H9 (cell line): ENCODE measurements at regions not wholly inside any gene's neighbourhood (a gene's known extent, or its start where the extent isn't known, plus 50 kb on each side); places are given as distances from the start of the nearest gene placed in this dataset.

ENCODE experiments used
- DNase-seq: peaks from one replicate; pipeline ENCODE4 v3.0.0-alpha.2; 2017
- H2AFZ ChIP-seq: one replicate; pipeline ENCODE4 v1.6.1; 2013; ENCODE audit warnings: mild to moderate bottlenecking, low read length, control low read depth, moderate library complexity
- H2AK5ac ChIP-seq: 2 replicates; pipeline ENCODE4 v1.6.1; 2013; ENCODE audit warnings: low read length, control low read depth, mixed read lengths; ENCODE audit not compliant: insufficient read length
- H2BK120ac ChIP-seq: one replicate; pipeline ENCODE4 v1.6.1; 2013; ENCODE audit warnings: low read depth, mild to moderate bottlenecking, low read length, control low read depth, inconsistent platforms; ENCODE audit not compliant: poor library complexity, severe bottlenecking
- H2BK12ac ChIP-seq: 2 replicates; pipeline ENCODE4 v1.6.1; 2013; ENCODE audit warnings: low read length, control low read depth, mixed read lengths, low read depth; ENCODE audit not compliant: insufficient read length
- H2BK15ac ChIP-seq: 2 replicates; pipeline ENCODE4 v1.6.1; 2013; ENCODE audit warnings: low read depth, low read length, control low read depth
- H2BK20ac ChIP-seq: one replicate; pipeline ENCODE4 v1.6.1; 2013; ENCODE audit warnings: low read depth, mild to moderate bottlenecking, low read length, control low read depth, inconsistent platforms; ENCODE audit not compliant: poor library complexity, severe bottlenecking
- H2BK5ac ChIP-seq: 2 replicates; pipeline ENCODE4 v1.6.1; 2013; ENCODE audit warnings: low read length, control low read depth, mixed read lengths; ENCODE audit not compliant: insufficient read length
- H3K14ac ChIP-seq: 2 replicates; pipeline ENCODE4 v1.6.1; 2013; ENCODE audit warnings: low read length, control low read depth; ENCODE audit not compliant: insufficient read depth
- H3K18ac ChIP-seq: 2 replicates; pipeline ENCODE4 v1.6.1; 2013; ENCODE audit warnings: low read depth, mild to moderate bottlenecking, mixed read lengths, low read length, control low read depth; ENCODE audit not compliant: insufficient read length
- H3K23ac ChIP-seq: 2 replicates; pipeline ENCODE4 v1.6.1; 2013; ENCODE audit warnings: low read length, control low read depth, mixed read lengths, low read depth; ENCODE audit not compliant: insufficient read length
- H3K23me2 ChIP-seq: 2 replicates; pipeline ENCODE4 v1.6.1; 2013; ENCODE audit warnings: low read depth, mild to moderate bottlenecking, mixed read lengths, low read length, control low read depth; ENCODE audit not compliant: insufficient read length, poor library complexity, severe bottlenecking
- H3K27ac ChIP-seq: 2 replicates; pipeline ENCODE4 v1.5.1; 2013; ENCODE audit warnings: low read length, control low read depth, mixed read lengths, low read depth; ENCODE audit not compliant: insufficient read length
- H3K27me3 ChIP-seq: 2 replicates; pipeline ENCODE4 v1.6.1; 2013; ENCODE audit warnings: low read length, control low read depth, inconsistent platforms; ENCODE audit not compliant: insufficient read depth
- H3K4ac ChIP-seq: 2 replicates; pipeline ENCODE4 v1.6.1; 2013; ENCODE audit warnings: low read depth, mild to moderate bottlenecking, control low read depth, inconsistent platforms, low read length, moderate library complexity
- H3K4me1 ChIP-seq: 2 replicates; pipeline ENCODE4 v1.6.1; 2013; ENCODE audit warnings: low read length, control low read depth, inconsistent platforms; ENCODE audit not compliant: insufficient read depth
- H3K4me2 ChIP-seq: 2 replicates; pipeline ENCODE4 v1.6.1; 2013; ENCODE audit warnings: low read length, control low read depth, mixed read lengths; ENCODE audit not compliant: insufficient read length, insufficient read depth
- H3K56ac ChIP-seq: 2 replicates; pipeline ENCODE4 v1.6.1; 2013; ENCODE audit warnings: low read depth, mild to moderate bottlenecking, mixed read lengths, low read length, control low read depth; ENCODE audit not compliant: insufficient read length
- H3K79me1 ChIP-seq: 2 replicates; pipeline ENCODE4 v1.6.1; 2013; ENCODE audit warnings: low read depth, mild to moderate bottlenecking, moderate library complexity, low read length, control low read depth, inconsistent platforms; ENCODE audit not compliant: insufficient read depth, poor library complexity, severe bottlenecking
- H3K79me2 ChIP-seq: 2 replicates; pipeline ENCODE4 v1.6.1; 2013; ENCODE audit warnings: low read length, control low read depth, inconsistent platforms; ENCODE audit not compliant: insufficient read depth
- H3K9ac ChIP-seq: 2 replicates; pipeline ENCODE4 v1.6.1; 2013; ENCODE audit warnings: low read length, control low read depth, mixed read lengths; ENCODE audit not compliant: insufficient read length; ENCODE audit errors: extremely low read depth
- H3K9me3 ChIP-seq: one replicate; pipeline ENCODE4 v1.6.1; 2013; ENCODE audit warnings: low read depth, low read length, inconsistent platforms; ENCODE audit not compliant: control insufficient read depth
- H3T11ph ChIP-seq: one replicate; pipeline ENCODE4 v1.6.1; 2013; ENCODE audit warnings: mild to moderate bottlenecking, low read length, control low read depth, inconsistent platforms
- H4K20me1 ChIP-seq: one replicate; pipeline ENCODE4 v1.6.1; 2013; ENCODE audit not compliant: control insufficient read depth, insufficient read length, insufficient read depth
- H4K5ac ChIP-seq: 2 replicates; pipeline ENCODE4 v1.6.1; 2013; ENCODE audit warnings: low read depth, mild to moderate bottlenecking, mixed read lengths, low read length, control low read depth; ENCODE audit not compliant: insufficient read length
- H4K8ac ChIP-seq: replicated peaks from 2 replicates; pipeline ENCODE4 v1.6.1; 2013; ENCODE audit warnings: low read length, control low read depth, mixed read lengths, low read depth; ENCODE audit not compliant: insufficient read length
- H4K91ac ChIP-seq: 2 replicates; pipeline ENCODE4 v1.6.1; 2013; ENCODE audit warnings: low read depth, mild to moderate bottlenecking, moderate library complexity, mixed read lengths, low read length, control low read depth; ENCODE audit not compliant: insufficient read length
- H3K27ac Mint-ChIP-seq, 3 experiments: 2 replicates in 2 of 3; 3 replicates in 1 of 3; pipeline ENCODE4 v1.8.0; 2020 to 2021; ENCODE audit warnings: mixed read lengths in 3 of 3, mild to moderate bottlenecking in 1 of 3, moderate library complexity in 1 of 3
- H3K27me3 Mint-ChIP-seq: 2 replicates; pipeline ENCODE4 v1.8.0; 2021; ENCODE audit warnings: low read depth, mild to moderate bottlenecking, moderate library complexity, mixed read lengths
- H3K36me3 Mint-ChIP-seq, 3 experiments: 2 replicates in 2 of 3; 3 replicates in 1 of 3; pipeline ENCODE4 v1.8.0; 2020 to 2021; ENCODE audit warnings: low read depth in 3 of 3, mixed read lengths in 3 of 3; ENCODE audit not compliant: insufficient read depth in 1 of 3
- H3K4me1 Mint-ChIP-seq, 2 experiments: 2 replicates each; pipeline ENCODE4 v1.8.0; 2020; ENCODE audit warnings: mixed read lengths in 2 of 2
- H3K4me3 Mint-ChIP-seq, 2 experiments: 2 replicates in 1 of 2; 3 replicates in 1 of 2; pipeline ENCODE4 v1.8.0; 2020 to 2021; ENCODE audit warnings: mild to moderate bottlenecking in 2 of 2, mixed read lengths in 2 of 2, moderate library complexity in 1 of 2
- H3K9me3 Mint-ChIP-seq, 2 experiments: 2 replicates in 1 of 2; 3 replicates in 1 of 2; pipeline ENCODE4 v1.8.0; 2020; ENCODE audit warnings: mild to moderate bottlenecking in 2 of 2, mixed read lengths in 2 of 2, moderate library complexity in 1 of 2
- CTCF ChIP-seq: fragments of 200-600 bp; sonication (generic); conservative IDR thresholded peaks from 3 replicates; pipeline ENCODE4 v1.8.0; 2021; ENCODE audit warnings: antibody characterized with exemption, mild to moderate bottlenecking
- WGBS: extraction: QIAGEN DNeasy Blood & Tissue Kit; methylation state at CpG from one replicate; pipeline ENCODE4 v1.1.7; 2013; ENCODE audit warnings: missing lambda C conversion rate, low lambda C conversion rate, mixed read lengths; ENCODE audit not compliant: insufficient read length; ENCODE audit errors: extremely low coverage; 5-methylcytosine and 5-hydroxymethylcytosine counted together

GRCh38 chr14:28121512-28122297 lies 644.9 kb upstream of the FOXG1 start:
- Histone ChIP-seq H3K23ac (no peak overlapping the region), H3K4me2 (no peak overlapping the region)

More at GRCh38 chr14:28121512-28122297, 644.9 kb upstream of the FOXG1 start:
- Histone ChIP-seq H2AFZ (no peak overlapping the region), H3K56ac (no peak overlapping the region), H3K79me1 (no peaks in the 10 kb centered on the region), H4K5ac (no peak overlapping the region), H3K4ac (no peak overlapping the region), H2BK20ac (no peak overlapping the region), H3K18ac (no peak overlapping the region), H3K27me3 (peaks cover 25% of the 10 kb centered on the region; the same call in 1 of the 2 replicates), H2AK5ac (no peak overlapping the region), H3K79me2 (no peaks in the 10 kb centered on the region), H2BK120ac (no peak overlapping the region), H3K4me1 (no peaks in the 10 kb centered on the region), H3K14ac (no peak overlapping the region), H3K23me2 (no peaks in the 10 kb centered on the region), H2BK15ac (no peak overlapping the region), H4K8ac (no peak overlapping the region), H4K20me1 (no peaks in the 10 kb centered on the region), H3K9me3 (no peaks in the 10 kb centered on the region), H2BK12ac (no peak overlapping the region), H3K9ac (no peak overlapping the region), H3T11ph (no peak overlapping the region), H2BK5ac (no peak overlapping the region), H4K91ac (no peak overlapping the region), H3K27ac (no peak overlapping the region)
- Mint-ChIP-seq H3K4me3 (peak overlapping the region in 1 of 2 experiments; percentile 1; a peak in 1 of 5 replicates), H3K36me3 (no peaks in the 10 kb centered on the region), H3K9me3 (peaks cover 0 to 7% of the 10 kb centered on the region in 2 experiments; a peak in 2 of 5 replicates), H3K4me1 (peaks cover 28 to 31% of the 10 kb centered on the region in 2 experiments), H3K27ac (0 out of 7 replicates have a peak overlapping the region, but pooled peaks of 1 of the 3 experiments have one; percentile 7), H3K27me3 (peaks cover 96% of the 10 kb centered on the region)
- WGBS = no CpG with 5 or more reads among the region's 3 CpGs
- DNase-seq = no peak
- no peak for TF ChIP-seq CTCF
